ENCODE measurements at regions not wholly inside any gene's neighbourhood (a gene's known extent, or its start where the extent isn't known, plus 50 kb on each side); places are given as distances from the start of the nearest gene placed in this dataset.

DNA sequence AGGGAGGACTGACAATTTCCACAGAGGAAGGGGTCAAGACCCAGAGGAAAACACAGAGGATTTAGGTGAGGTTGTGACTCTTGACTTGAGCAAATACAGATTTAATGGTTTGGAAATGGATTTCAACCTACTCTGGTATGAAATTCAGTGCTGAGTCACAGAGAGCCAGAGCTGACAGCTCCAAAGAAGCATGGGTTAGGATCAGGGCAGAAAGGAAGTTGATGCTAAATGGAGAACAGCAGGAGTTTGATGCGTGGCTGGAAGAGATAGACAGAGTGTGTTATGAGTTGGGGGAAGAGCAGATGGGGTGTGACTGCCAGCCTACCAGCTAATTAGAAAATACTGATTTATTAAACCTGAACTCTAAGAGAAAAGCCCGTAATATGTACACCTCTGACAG is 272.6 kb downstream of the FOXG1 start:
- DNase-seq (ENCODE audit: low spot score), result no peak

DNA sequence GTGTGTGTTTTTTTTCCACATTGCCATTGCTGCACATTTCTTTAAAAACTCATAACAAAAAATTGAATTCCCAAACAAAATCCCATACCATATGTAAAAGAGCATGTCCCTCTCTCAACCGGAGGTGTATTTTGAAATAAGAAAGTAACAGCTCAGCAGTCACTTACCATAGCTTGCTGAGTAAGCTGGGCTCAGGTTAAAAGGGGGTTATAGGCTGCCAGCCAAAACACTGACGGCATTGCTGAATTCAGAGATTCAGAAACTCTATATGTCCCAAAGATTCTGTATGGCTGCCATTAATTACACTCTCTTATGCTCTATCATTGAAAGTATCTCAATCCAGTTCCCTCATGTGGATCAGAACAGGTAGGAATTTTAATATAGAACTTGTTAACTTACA is 276.0 kb downstream of the FOXG1 start:
- no peak for DNase-seq (ENCODE audit: low spot score)

DNA sequence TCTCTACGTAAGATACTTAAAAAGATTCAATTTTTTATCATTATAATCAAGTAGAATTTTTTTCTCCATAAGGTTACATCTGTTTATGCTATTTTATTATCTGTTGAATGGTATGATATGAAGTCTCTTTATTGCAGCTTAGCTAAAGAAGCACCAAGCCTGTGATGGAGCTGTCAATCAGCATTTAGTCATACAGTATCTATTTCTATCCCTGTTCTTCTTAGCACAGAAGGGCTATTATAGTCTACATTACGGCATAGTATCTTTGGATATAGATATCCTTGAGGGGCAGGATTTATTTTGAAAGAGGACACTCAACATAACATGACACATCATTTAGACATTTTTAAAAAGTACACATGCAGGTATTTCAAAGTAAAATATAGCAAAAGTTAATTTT is 277.1 kb downstream of the FOXG1 start:
- no peak for DNase-seq (ENCODE audit: low spot score)

DNA sequence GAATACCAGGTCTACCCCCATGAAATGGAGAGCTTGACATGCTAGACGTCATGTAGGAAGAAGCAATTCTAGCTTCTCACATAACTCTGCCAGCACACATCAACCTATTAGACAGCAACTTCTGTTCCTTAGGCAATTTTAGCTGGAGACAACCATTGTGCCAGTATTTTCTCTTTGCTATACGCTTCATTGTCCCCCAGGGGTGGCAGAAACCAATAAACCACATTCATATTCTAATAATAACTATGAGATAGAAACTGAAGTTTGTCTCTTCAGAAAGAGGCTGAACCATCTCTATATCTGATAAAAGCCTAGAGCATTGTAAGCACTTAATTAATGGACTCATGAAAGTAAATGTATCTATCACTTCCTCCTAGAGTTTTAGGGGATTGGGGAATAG is 278.6 kb downstream of the FOXG1 start:
- DNase-seq (ENCODE audit: low spot score), result no peak

DNA sequence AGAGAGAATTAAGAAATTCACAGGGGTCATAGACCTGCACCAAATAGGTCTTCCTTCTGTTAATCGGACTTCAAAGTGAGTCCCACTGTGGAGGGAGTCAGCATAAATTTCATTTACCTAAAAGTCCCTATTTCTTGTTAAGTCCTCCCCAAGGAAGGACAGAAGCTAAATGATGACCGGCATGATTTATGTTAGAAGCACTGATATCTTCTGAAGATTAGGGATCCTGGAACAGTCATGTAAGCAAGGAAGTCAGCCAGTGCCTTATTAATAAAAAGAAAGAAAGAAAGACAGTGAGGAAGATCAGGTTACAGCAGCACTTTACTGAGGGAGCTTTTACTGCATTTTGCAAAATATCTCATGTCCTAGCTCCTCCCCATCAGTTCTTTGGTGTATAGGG is 287.5 kb downstream of the FOXG1 start:
- no peak for DNase-seq (ENCODE audit: low spot score)

DNA sequence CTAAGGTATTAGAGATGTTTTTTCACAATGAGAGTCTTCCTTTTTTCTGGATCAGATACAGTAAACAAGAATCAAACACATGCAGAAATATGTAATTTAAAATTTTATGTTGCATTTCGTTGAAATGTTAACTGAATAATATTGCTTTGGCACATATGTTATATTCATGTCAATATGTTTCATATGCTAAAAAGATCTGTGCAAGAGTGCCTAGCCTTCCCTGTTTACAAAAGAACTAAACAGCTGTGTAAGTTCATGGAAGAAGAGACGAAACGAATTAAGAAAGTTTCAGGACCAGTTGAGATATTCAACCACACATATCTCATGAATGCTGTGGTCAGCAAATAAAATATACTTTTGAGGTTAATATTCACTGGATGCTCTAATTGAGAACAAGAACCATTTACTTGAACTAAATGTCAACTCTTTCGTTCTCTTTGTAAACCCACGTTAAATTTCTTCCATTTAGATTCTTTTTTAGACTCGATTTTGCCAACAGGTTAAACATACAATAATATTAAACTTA is 289.5 kb downstream of the FOXG1 start:
- DNase-seq (ENCODE audit: low spot score), result no peak

DNA sequence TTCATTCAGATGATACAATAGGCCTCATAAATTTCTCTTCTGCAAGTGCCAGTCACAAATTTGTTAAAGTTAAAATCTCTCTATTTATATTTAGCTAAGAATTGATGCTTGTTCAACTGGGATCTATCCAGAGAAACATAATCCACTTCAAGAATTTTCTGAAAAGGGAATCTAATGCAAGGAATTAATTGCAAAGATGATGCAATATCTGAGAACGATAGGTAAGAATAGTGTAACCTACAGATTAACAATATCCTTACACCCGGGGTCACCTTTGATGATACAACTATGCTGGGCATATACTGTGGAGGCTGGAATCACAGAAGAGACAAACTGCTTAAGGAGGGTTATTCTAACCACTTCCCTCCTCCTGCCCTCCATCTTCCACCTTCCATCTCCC is 295.1 kb downstream of the FOXG1 start:
- no peak for DNase-seq (ENCODE audit: low spot score)

DNA sequence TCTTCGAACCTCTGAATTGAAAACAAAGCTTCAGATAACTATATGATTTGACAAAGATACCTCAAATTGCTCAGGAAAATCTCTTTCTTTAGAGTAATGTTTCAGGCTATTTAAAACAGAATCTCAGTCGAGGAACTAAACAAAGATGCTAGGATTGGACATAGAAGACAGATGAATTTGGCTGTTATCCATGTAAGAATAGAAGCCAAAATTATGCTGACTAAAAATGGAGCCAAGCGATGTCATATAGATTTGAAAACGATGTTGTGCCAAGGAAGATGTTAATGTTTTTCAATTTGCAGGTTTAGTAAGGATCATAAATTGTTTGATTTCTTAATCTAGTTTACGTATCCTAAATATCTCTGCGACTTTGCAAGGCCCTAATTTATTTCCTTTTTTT is 295.9 kb downstream of the FOXG1 start:
- DNase-seq (ENCODE audit: low spot score), result no peak

DNA sequence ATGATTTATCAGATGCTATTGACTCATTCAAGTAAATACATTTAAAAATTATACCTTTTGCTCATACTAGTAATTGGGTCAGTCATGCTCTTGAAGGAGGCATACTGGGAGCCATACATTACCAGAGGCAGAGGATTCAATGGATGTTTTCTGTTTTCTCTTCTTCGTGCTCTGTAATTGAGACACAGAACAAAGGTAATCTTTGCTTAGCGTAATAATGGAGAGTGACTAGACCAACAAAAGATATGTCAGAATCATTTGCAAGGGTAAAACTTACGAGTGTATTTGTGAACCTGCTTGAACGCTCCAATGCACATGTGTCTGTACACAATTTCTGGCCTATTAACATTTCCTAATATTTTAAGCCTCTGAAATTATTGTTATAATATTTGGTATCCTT is 296.4 kb downstream of the FOXG1 start:
- no peak for DNase-seq (ENCODE audit: low spot score)

DNA sequence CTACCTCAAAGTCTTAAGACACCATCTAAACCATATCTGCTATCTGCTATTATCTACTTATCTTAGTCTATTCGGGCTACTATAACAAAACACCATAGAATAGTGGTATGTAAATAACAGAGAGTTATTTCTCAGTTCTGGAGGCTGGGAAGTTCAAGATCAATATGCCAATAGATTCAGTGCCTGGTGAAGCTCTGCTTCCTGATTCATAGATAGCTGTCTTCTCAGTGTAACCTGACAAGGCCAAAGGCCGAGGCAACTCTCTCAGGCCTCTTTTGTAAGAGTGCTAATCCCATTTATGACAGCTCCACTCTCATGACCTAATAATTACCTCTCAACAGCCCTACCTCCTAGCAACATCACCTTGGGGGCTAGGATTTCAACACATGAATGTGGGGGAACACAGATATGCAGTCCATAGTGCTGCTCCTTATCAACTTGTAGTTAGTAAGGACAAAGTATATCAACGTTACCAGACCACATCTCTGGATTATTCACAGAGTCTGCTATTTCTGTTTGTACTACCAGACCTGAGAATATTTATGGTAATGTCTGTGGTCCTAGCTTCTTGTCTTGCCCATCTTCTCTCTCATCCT is 297.8 kb downstream of the FOXG1 start:
- no peak for DNase-seq (ENCODE audit: low spot score)

DNA sequence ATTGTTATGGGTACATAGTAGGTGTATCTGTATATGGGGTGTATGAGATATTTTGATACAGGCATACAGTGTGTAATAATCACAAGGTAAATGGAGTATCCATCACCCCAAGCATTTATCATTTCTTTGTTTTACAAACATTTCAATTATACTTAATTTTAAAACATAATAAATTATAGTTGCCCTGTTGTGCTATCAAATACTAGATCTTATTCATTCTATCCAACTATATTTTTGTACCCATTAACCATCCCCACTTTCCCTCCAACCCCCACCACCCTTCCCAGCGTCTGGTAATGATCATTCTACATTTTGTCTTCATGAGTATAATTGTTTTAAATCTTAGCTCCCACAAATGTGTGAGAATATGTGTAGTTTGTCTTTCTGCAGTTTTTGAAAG is 302.6 kb downstream of the FOXG1 start:
- no peak for DNase-seq (ENCODE audit: low spot score)

DNA sequence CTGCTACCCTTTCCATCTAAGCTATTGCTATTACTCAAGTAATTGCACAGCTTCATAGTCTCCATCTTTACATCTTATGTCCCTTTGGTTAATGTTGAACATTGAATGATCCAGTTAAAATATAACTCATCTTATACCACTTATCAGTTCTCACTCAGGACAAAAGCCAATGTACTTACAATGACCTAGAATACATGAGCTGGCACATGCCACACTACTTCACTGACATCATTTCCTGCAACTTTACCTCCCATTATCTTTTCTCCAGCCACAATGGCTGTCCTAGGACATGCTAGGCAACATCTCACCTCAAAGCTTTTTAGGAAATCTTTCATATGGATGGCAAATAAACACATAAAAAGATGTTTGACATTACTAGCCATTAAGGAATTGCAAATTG is 309.2 kb downstream of the FOXG1 start:
- DNase-seq (ENCODE audit: low spot score), result no peak

DNA sequence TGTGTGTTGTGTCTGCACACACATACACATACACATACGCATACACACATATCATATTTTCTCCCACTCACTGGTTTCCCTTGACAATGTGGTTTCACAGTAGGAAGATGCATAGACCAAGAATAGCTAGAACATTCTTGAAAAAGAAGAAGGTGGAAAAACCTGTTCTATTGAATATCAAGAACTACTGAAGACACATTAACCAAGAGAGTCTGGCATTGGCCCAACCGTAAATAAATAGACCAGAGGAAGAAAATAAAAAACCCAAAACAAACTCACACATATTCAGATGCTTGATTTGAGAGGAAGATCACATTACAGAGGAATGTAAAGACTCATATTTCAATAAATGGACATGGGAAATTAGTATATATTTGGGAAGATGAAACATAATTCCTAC is 311.3 kb downstream of the FOXG1 start:
- DNase-seq (ENCODE audit: low spot score), result no peak

DNA sequence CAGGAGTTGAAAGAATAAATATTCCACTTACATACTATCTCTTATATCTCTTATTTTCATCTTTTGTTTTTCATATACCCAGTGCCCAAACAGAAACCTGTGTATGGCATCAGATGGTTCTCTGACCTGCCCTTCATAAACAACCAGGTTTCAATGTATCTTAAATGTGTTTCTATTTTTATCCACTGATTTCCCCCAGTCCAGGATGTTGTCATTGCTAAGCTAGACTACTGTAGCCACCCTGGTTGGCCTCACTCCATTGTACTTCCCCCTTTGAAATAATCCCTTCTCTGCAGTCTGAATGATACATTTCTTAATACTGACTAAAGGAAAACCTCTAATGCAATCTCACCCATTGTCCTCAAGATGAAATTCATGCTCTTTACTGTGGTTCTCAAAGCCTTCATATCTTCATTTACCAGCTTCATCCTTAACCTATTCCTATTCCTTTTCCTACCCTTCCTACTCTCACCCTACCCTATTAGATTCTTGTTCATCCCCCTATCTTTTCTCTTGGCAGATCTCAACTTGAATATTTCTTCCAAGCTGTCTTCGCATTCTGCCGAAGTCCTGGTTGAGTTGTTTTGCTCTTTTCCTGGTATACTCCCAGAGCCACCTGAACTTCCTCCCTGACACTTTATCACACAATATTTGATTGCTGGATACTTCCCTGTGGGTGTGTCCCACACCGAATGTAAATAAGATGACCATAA is 312.4 kb downstream of the FOXG1 start:
- no peak for DNase-seq (ENCODE audit: low spot score)

DNA sequence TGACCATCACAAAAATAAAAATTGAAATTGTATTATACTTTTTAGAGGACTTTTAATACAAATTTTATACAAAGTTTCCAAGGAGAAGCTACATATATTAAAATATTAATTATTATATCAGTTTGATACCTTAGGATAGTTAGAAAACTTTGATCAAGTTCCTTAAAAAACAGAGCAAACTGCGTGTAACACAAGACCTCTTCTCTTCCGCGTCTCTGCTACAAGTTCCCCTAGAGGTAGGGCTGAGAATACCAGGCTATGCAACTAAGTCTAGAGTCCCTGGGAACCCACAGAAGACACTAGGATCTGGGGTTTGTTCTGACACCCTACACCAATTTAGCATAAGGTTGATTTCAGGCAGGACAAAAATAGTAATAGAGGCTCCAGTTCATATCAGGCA is 319.0 kb downstream of the FOXG1 start:
- DNase-seq (ENCODE audit: low spot score), result no peak

DNA sequence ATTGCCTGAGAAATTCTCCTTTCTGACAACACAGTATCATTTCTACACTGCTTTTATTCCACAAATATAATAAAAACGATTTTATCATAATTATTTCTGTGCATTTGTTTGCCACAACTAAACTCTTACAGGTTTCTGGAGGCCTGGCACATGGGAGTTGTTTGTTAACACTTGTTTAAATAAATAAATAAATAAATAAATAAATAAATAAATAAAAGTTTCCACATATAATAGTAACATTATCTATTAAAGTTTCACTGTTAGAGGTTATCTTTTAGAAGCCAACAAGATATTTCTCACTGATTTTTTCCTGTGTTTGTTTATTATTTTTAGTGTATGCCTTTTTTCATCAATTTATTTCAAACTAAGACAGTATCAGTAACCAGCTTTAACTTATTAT is 323.3 kb downstream of the FOXG1 start:
- DNase-seq (ENCODE audit: low spot score), result no peak

DNA sequence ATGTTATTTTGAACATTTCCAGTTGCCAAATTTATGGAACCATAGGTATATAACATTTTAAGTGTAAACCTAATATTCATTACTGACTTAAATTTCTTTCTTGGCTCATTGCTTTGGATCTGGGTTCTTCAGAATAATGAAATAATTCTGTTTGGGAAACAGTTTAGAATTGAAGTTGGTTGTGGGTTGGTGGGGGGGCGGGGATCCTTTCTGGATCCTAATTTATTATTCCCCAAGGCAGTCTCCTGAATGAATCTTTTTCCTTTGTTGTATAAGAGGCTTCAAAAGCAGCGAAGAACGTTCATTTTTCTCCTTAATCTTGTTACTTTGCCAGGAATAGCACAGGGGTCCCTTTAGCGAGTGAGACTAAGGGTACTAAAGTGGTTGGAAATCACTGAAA is 325.5 kb downstream of the FOXG1 start:
- no peak for DNase-seq (ENCODE audit: low spot score)

DNA sequence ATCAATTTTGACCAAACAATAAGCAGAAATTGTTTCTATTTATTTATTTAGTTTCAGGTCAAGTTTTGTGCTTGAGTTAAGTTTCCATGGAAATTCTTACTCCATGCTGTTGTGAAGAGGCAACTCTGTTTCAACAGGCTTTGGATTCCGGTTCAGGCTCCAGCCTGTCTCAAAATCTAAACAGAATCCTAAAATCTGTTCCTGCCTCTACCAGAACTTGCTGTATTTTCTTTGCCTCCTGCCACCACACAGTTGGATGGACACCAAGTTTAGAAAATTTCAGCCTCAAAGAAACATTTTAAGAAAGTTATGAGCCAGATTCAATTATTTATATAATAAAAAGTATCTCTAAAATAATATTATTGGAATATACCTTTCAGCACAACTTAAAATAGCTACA is 330.9 kb downstream of the FOXG1 start:
- no peak for DNase-seq (ENCODE audit: low spot score)

DNA sequence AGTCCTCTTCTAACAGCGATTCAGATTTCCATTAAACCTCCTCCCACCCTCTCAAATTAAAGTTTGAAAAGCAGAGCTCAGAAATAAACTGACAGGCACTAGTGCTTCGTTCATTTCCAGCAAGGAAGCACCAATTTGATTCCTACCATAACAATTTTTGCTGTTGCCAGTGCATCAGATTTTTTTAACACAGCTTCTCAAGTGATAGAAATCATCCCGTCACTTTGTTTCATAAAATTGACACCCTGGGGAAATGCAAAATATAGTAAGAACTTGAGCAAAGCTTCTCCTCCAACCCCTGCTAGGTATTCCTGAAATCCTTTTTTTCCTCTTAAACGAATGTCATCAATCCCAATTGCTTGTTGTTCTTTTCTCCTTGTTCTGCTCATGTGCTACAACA is 332.1 kb downstream of the FOXG1 start:
- DNase-seq (ENCODE audit: low spot score), result no peak

DNA sequence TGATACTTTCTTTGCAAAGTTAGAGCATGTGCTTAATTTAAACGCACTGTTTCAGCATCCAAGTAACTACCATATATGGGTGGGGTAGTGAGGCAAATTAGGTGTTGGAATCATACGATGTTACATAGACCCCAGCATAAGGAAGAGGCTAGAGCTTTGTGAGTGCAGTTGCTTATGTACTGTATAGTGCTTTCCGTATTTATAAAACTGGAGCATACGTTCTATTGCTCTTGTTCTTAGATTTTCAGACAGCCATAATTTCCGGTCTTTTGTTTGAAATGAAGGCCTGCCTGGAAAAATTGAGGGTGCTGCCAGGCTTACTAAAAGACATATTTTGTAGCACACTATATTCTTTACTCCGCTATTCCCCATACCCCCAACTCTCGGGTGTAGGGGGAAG is 335.7 kb downstream of the FOXG1 start:
- DNase-seq (ENCODE audit: low spot score), result no peak

DNA sequence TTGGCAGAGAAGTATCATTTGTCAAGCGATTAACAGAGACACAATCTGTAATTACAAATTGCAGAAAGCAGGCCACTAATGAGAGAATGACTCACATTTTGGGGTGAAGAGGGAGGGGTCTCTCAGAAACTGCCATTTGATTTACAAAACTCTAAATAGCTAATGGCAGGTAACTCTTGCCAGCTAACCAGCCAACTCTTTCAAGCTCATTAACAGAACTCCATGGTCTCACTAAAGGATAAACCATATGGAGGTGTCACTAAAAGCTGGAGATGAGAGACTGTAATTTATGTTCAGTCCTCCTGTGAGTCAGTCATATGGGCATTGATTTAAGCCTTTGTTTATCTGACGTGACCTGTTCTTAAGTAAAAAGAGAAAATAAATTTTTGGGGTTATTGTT is 336.4 kb downstream of the FOXG1 start:
- DNase-seq (ENCODE audit: low spot score), result no peak

DNA sequence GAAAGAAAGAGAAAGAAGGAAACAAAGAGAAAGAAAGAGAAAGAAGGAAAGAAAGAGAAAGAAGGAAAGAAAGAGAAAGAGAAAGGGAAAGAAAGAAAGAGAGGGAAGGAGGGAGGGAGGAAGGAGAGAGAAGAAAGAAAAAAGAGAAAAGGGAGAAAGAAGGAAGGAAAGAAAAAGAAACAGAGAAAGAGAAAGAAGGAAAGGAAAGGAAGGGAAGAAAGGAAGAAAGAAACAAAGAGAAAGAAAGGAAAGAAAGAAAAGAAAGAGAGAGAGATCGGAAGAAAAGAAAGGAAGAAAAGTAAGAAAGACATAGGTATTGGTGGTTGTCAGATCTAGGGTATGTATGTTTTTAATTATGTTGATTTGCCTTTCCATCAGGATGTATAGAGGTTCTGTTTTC is 342.3 kb downstream of the FOXG1 start:
- DNase-seq (ENCODE audit: low spot score), result no peak

DNA sequence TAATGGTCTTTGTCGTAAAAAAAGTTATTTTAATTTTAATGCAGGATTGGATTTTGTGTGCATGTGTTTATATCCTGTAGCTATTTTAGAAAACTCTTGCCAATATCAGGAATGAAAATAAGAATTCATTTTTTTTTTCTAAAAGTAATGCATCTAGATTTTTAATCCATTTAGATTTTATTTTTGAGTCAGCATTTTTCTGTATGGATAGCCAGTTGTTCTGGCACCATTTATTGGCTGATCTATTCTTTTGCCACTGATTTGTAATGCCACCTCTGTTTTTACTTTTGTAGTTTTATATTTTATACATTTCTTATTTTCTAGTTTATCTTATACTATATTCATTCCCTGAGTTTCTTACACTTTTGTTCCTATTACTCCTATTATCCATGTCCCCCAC is 343.0 kb downstream of the FOXG1 start:
- no peak for DNase-seq (ENCODE audit: low spot score)

DNA sequence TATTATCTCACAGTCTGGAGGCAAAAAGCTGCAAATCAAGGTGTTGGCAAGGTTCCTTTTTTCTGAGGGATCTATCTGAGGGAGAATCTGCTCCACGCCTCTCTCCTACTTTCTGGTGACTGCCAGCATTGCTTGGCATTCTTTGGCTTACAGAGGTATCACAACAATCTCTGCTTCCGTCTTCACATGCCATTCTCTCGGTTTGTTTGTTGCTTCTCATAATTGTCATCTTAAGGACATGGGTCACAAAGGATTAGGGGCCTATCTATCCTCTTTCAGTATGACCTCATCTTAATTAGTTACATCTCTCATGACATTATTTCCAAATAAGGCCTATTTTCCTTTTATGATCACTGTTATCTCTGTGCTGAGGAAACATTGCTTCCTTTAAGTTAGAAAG is 345.0 kb downstream of the FOXG1 start:
- DNase-seq (ENCODE audit: low spot score), result no peak
